GM19351 (cell line): ENCODE measurements at regions not wholly inside any gene's neighbourhood (a gene's known extent, or its start where the extent isn't known, plus 50 kb on each side); places are given as distances from the start of the nearest gene placed in this dataset.

Experiments
- ATAC-seq: cut with Tn5 transposase; IDR thresholded peaks from one replicate; pipeline ENCODE4 v1.9.1; 2021; ENCODE audit warnings: mild to moderate bottlenecking, moderate library complexity; ENCODE audit not compliant: unreplicated experiment

DNA sequence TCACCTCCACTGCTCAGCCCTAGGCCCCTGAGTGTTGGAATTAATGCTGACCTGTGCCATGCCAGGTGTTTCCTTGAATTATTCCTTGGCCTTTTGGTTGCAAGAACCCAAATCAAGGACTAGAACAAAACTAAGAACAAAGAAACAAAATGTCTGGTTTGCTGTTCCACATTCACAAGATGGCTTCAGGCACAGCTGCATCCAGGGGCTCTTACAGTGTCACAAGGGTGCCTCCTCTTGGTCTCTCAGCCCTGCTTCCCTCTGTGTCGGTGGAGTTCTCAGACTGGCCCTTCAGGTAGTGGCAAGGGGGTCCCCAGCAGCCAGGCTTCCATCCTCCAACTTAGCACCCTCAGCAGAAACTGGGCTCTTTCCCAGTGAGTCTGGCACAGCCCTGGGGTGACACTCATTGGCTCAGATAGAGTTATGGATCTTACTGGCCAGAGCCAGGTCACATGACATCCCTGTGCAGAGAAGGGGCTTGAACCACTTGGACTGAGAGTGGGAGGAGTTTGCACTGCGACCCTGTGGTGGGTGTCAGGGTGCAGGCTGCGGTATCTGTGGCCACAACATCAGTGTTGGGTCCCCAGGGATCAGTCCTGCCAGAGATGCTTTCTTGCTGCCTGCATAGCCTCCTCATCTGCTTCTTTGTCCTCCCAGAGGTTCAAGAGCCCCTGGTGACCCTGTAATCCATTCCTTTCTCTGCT lies 427.7 kb upstream of the SULF2 start:
- ATAC-seq, result no peak

DNA sequence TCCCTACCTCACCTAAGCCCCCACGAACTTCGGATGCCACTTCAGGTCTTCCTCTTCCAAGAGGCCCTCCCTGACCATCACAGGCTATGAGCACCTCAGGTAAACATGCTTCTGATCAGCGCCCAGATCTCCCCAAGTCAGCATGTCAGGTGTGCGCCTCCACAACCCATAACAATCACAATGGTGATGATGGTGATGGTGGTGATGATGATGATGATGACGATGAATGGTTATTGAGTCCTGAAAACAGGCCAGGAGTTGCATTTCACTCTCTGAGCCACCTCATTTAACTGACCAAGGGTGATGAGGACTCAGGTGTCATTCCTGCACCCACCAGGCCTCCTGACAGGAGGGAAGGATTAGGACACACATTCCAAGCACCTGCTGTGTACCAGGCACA lies 426.6 kb upstream of the SULF2 start:
- ATAC-seq, result no peak

- no peak for ATAC-seq
Observed at GRCh38 chr20:48211238-48211637, 426.0 kb upstream of the SULF2 start.

- no peak for ATAC-seq
Observed at GRCh38 chr20:48210111-48211027, 425.1 kb upstream of the SULF2 start.

GRCh38 chr20:48209102-48209501 lies 423.8 kb upstream of the SULF2 start:
- ATAC-seq, result no peak

GRCh38 chr20:48208176-48208575 lies 422.9 kb upstream of the SULF2 start:
- ATAC-seq, result no peak

- no peak for ATAC-seq
Observed at GRCh38 chr20:48207505-48207904, 422.2 kb upstream of the SULF2 start.

GRCh38 chr20:48205786-48206185 lies 420.5 kb upstream of the SULF2 start:
- no peak for ATAC-seq

DNA sequence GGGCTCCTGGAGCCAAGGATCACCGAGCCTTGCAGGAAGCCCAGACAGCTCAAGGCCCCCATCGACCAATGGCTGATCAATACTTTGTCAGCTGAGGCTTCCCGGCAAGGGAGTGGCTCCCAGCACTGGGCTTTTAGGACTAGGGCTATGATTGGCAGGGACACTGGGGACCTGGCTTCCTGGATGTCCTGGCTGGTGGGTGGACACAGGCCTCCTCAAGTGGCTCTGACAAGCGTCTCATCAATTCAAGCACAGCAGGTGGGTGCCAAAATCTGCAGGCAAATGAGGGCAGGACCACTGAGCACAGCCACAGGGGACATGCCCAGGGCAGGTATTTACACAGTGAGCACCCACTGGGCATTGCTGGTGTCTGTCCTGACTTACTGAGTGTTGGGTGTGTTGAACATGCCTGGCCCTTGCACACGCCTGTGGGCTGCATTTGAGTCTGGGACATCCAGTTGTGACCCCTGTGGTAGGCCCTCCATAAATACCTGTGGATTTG lies 420.1 kb upstream of the SULF2 start:
- no peak for ATAC-seq

DNA sequence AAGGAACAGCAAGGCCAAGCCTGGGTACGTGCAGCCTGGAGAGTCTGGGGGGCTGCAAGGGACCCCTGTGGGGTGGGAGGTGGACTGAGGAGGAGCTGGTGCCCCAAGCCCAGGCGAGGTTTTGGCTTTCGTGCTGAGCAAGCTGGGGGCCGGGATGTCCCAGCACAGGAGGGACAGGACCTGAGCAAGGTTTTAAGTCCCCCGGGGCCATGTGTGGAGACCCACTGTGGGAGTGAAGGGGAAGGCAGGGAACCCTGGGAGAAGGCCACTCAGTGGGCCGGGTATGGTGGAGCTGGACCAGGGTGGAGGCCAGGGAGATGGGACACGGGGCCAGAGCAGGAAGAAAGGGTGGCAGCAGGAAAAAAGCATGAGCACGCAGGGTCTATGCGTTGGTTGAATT lies 419.2 kb upstream of the SULF2 start:
- ATAC-seq, result no peak

DNA sequence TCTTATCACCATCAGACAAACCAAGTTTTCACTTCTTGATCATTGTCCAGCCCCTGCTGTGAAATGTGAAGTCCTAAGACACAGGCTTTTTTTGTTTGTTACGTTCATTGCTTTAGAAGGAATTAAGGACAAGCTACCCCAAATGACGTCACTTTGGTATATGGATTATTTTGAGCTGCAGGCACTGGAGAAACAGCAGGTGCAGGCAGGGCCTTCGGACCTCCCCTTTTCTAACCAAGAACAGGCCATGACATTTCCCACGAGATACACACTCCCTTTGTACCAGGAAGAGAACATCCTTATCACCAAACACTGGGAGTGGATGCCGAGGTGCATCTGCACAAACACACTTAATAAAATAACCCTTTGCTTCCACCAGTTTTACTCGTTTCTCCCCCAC lies 418.0 kb upstream of the SULF2 start:
- no peak for ATAC-seq

- ATAC-seq, result no peak
Observed at GRCh38 chr20:48202334-48203113, 417.2 kb upstream of the SULF2 start.

DNA sequence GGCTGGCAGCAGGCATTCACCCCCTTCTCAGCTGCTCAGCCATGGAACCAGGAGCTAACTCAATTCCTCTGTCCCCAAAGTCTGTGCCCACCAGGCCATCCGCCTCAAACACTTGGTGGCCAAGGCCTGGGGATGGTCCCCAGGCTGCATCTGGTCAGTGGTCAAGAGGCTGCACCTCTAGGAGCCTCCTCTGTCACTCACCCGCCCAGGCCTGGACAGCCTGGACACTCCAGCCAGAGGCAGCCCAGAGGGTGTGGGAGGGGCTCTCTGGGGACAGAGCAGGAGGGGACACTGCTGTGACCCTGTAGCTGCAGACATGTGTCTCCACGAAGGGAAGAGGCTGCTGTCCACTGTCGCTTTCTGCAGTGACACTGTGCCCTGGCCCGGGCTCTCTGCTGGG lies 416.6 kb upstream of the SULF2 start:
- no peak for ATAC-seq

- no peak for ATAC-seq
Observed at GRCh38 chr20:48201188-48201587, 415.9 kb upstream of the SULF2 start.

DNA sequence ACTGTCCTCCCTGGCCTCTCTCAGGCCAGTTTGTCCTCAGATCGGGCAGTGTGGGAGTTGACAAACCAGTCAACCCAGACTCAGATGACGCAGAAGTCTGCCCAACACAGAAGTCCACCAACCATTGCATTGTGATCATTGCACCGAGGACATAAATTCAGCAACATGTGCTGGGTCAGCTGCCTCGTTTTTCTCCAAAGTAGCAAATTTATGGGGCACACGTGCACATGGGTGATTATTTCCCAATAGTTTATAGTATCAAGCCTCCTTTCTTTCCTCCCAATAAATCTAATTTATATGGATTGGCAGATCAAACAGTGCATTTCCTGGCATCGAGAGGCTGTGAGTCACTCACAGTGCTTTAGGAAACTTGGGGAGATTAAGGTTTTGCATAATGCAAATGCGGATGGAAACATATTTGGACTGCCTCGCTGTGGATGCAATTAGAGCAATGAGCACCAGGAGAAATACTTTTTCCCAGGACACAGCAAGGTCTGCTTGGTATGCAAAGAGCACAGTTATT lies 413.7 kb upstream of the SULF2 start:
- ATAC-seq, result no peak

DNA sequence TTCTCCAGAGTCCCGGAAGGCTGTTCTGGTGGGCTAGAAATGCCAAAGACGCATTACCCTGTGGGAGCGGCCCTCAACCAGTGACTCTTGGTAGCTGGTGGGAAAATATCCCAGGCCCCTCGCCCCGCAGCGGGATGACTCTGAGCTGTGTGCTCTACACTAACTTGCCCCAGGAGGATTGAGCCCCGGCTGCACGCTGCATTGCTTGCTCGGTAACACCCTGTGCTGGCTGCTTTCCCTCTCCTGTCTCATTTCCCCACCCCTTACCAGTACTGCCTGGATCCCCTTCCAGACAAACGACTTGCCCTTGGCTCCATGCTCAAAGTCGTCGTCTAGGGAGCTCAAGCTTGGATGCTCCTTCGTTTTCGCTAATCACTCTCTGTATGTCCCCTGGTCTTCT lies 411.8 kb upstream of the SULF2 start:
- no peak for ATAC-seq

DNA sequence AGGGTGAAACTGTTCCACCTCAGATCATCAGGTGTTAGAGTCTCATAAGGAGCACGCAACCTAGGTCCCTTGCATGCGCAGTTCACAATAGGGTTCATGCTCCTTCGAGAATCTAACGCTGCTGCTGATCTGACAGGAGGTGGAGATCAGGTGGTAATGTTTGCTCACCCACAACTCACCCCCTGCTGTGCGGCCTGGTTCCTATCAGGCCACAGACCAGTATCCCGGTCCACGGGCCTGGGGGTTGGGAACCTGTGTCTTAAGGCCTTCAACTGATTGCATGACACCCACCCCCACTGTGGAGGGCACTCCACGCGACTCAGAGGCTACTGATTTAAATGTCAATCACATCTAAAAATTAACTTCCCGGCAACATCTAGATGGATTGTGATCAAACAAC lies 411.2 kb upstream of the SULF2 start:
- no peak for ATAC-seq

- ATAC-seq, result no peak
Observed at GRCh38 chr20:48196001-48196400, 410.7 kb upstream of the SULF2 start.

- no peak for ATAC-seq
Observed at GRCh38 chr20:48195121-48195870, 410.0 kb upstream of the SULF2 start.

GRCh38 chr20:48194583-48194982 lies 409.3 kb upstream of the SULF2 start:
- ATAC-seq, result no peak
